HG02678 (cell line): ENCODE measurements at regions not wholly inside any gene's neighbourhood (a gene's known extent, or its start where the extent isn't known, plus 50 kb on each side); places are given as distances from the start of the nearest gene placed in this dataset.

Experiments
- ATAC-seq: cut with Tn5 transposase; IDR thresholded peaks from one replicate; pipeline ENCODE4 v1.9.1; 2021; ENCODE audit warnings: mild to moderate bottlenecking, moderate library complexity; ENCODE audit not compliant: unreplicated experiment

- no peak for ATAC-seq
Measured at GRCh38 chr13:34589581-34589980, 352.5 kb upstream of the NBEA start.

- no peak for ATAC-seq
Measured at GRCh38 chr13:34591129-34591528, 350.9 kb upstream of the NBEA start.

GRCh38 chr13:34591900-34592529 lies 350.1 kb upstream of the NBEA start:
- no peak for ATAC-seq

GRCh38 chr13:34593658-34594057 lies 348.4 kb upstream of the NBEA start:
- ATAC-seq, result no peak

GRCh38 chr13:34594507-34594906 lies 347.6 kb upstream of the NBEA start:
- ATAC-seq, result no peak

- no peak for ATAC-seq
Measured at GRCh38 chr13:34608331-34608730, 333.7 kb upstream of the NBEA start.

GRCh38 chr13:34611671-34612070 lies 330.4 kb upstream of the NBEA start:
- ATAC-seq, result no peak

- ATAC-seq, result no peak
Measured at GRCh38 chr13:34617473-34618083, 324.5 kb upstream of the NBEA start.

- no peak for ATAC-seq
Measured at GRCh38 chr13:34618654-34619053, 323.4 kb upstream of the NBEA start.

GRCh38 chr13:34619326-34619725 lies 322.7 kb upstream of the NBEA start:
- ATAC-seq, result no peak

- no peak for ATAC-seq
Measured at GRCh38 chr13:34620074-34620850, 321.8 kb upstream of the NBEA start.

- ATAC-seq, result no peak
Measured at GRCh38 chr13:34620862-34621261, 321.2 kb upstream of the NBEA start.

- ATAC-seq, result no peak
Measured at GRCh38 chr13:34623331-34623730, 318.7 kb upstream of the NBEA start.

GRCh38 chr13:34627509-34628208 lies 314.4 kb upstream of the NBEA start:
- no peak for ATAC-seq

GRCh38 chr13:34628209-34628682 lies 313.8 kb upstream of the NBEA start:
- no peak for ATAC-seq

- ATAC-seq, result no peak
Measured at GRCh38 chr13:34634448-34634847, 307.6 kb upstream of the NBEA start.

- ATAC-seq, result no peak
Measured at GRCh38 chr13:34637138-34637537, 304.9 kb upstream of the NBEA start.

GRCh38 chr13:34637636-34638035 lies 304.4 kb upstream of the NBEA start:
- no peak for ATAC-seq

- no peak for ATAC-seq
Measured at GRCh38 chr13:34638897-34639296, 303.2 kb upstream of the NBEA start.

GRCh38 chr13:34640179-34640992 lies 301.7 kb upstream of the NBEA start:
- no peak for ATAC-seq

GRCh38 chr13:34640993-34641330 lies 301.1 kb upstream of the NBEA start:
- no peak for ATAC-seq
